Keratinocyte (primary cell): ENCODE measurements at regions not wholly inside any gene's neighbourhood (a gene's known extent, or its start where the extent isn't known, plus 50 kb on each side); places are given as distances from the start of the nearest gene placed in this dataset.

Experiments used
- CTCF ChIP-seq, 3 experiments: IDR thresholded peaks in 1 of 3; conservative IDR thresholded peaks in 1 of 3; optimal IDR thresholded peaks in 1 of 3; 2 replicates in 2 of 3; 3 replicates in 1 of 3; pipeline versions ENCODE3 to v1.5.1; 2011; ENCODE audit warnings: low read length in 3 of 3, mild to moderate bottlenecking in 3 of 3, moderate library complexity in 2 of 3, control low read depth in 1 of 3, inconsistent platforms in 1 of 3; ENCODE audit not compliant: insufficient read depth in 2 of 3; ENCODE audit errors: extremely low read depth in 1 of 3
- EZH2 ChIP-seq: IDR thresholded peaks from one replicate; pipeline ENCODE4 v1.6.1; 2012; ENCODE audit warnings: inconsistent platforms, mild to moderate bottlenecking, low read length, moderate library complexity

GRCh38 chr6:147768969-147769368, 260.5 kb downstream of the SAMD5 start:
- TF ChIP-seq CTCF (optimal IDR thresholded peaks at IDR 0.05 in 1 of 3, IDR thresholded peaks at IDR 0.05 in 1 of 3, conservative IDR thresholded peaks at IDR 0.05 in 1 of 3; ENCODE audit: extremely low read depth in 1 of 3, insufficient read depth in 2 of 3, low read length in 3 of 3), result no peak
- no peak for TF ChIP-seq EZH2
